GM19043 (cell line): ENCODE measurements at regions not wholly inside any gene's neighbourhood (a gene's known extent, or its start where the extent isn't known, plus 50 kb on each side); places are given as distances from the start of the nearest gene placed in this dataset.
"Not testable (repeated sequence)": the region's sequence is repeated elsewhere in the genome, so short reads cannot be mapped to it uniquely, and the experiment has no call there.

ENCODE experiments used
- ATAC-seq: cut with Tn5 transposase; IDR thresholded peaks from one replicate; pipeline ENCODE4 v1.9.1; 2021; ENCODE audit warnings: low read depth; ENCODE audit not compliant: unreplicated experiment

DNA sequence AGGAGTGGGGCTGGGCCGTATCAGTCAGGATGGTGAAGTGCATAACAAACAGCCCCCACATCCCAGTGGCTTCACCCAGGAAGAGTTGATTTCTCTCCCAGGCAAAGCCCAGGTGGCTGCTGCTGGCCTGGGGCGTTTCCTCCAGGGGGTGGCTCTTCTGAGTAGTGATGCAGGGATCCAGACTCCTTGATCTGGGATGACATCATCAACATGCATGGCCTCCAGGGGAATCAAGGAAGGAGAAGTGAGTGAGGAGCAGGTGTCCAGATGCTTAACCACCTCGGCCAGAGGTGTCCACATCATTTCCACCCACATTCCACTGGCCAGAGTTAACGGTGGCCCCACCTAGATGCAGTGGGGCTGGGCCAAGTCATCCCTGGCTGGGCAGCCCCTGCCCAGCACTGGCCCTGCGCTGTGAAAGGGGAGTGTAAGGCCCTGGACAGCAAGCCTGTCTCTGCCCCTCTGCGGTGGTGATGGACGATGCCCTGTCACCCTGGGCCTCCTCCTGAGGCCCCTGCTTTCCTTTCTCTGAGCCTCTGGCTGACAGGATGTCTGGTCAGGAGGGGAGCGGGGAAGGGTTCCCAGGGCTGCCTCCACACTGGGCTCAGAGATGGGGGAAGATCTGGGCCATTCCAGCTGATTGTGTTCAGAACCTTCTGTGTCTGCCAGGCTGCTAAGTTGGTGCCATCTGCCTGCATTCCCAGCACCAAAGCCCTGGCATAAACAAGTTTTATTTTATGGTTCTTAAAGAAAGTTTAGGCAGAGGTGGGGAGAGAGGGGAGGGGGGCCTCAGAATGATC is 598.2 kb downstream of the MATN1 start:
- ATAC-seq, result no peak

DNA sequence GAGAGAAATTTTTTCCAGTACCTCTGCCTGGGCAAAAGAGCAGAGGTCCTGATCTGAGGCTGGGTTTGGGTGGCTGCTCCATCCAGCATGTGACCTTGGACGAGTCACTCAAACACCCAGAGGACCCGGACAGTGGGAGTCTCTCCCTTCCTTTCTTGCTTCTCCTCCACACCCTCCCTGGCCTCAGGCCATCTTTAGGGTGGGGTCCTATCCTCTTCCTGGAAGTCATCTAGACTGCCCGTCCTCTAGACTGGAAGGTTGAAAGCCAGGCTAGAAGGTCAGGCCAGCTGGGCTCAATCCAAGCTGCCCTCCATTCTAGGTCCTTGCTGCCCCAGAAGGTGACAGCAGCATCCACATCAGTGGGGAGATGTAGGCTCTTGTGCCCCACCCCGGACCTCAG is 599.5 kb downstream of the MATN1 start:
- ATAC-seq, result no peak

DNA sequence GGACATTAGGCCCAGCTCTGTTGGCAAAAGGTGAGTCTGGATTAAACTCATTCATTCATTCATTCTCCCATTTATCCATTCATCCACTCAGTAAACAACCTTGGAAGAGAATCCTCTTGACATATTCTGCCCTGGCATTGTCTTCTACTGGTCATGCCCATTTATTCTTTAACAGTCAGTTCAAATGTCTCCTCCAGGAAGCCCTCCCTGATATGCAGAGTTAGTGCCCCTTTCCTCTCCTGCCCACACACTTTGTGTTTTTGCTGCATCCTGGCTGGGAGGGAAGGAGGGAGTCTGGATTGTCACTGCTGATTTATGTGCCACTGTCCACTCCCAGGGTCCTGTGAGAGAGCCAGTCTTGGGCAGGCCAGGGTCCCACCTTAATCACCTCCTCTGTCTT is 600.3 kb downstream of the MATN1 start:
- no peak for ATAC-seq

DNA sequence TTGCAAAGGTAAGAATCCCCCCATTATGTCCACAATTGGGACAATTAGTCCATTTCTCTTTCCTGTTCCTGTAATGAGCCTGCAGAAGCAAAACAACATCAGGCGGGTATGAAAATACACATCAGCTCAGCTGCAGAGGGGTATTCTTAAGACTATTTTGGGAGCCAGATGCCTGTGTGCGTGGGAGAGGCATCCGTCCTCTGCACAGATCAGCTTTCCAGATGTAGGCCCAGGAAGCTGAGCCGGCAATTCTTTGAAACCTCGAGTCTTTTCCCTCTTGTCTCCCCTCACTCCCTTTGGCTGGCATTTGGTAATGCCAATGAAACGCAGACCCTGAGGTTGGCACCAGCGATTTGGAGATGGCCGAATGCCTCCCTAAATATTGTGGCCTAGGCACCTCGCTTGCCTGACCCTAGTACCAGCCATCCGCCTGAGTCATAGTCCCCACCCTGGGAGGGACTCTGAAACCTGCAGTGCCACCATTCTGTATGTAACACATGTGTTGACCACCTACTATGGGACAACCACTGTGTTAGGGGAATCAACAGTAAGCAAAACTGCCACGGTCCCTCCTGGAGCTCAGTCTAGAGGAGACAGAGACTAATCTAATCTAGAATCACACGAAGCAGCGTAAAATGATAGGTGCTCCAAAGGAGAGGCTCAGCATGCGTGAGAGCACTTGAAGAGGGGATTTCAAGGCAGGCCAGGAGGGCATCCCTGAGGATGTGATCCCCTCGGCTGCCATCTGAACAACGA is 603.0 kb downstream of the MATN1 start:
- no peak for ATAC-seq

DNA sequence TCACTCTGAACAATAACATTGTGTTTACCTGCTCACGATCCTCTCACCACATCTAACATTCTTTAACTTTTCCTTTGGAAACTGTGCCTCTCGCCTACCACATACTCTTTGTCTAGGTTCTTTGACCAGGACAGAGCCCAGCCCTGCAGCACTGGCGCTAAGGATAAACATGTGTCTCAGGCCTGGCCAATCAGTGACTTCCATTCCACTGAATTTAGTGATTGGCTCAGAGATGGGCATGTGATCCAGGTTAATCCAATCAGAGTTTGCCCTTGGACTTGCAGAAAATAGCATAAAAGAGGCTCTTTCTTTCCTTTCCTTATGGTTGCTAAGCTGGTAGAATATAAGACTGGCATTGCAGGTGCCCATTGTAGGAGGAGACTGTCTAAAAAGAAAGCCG is 605.7 kb downstream of the MATN1 start:
- ATAC-seq, result no peak

DNA sequence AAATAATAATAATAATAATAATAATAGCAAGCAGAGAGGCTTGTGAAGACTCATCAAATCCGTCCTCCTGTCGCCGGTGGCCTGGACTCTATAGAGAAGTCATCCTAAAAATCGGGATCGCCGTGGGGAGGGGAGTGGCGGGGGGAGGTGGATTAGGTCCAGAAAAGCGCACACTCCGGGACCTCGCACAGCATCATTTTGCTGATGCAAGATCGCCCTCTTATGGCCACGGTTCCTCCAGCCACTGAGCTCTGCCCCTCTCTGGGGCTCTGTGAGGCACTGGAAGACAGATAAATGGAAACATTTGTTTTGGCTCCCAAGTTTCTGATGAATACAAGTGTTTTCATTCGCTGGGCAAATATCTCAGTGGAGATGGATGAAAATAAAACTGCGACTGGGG is 612.0 kb downstream of the MATN1 start:
- ATAC-seq, result no peak

DNA sequence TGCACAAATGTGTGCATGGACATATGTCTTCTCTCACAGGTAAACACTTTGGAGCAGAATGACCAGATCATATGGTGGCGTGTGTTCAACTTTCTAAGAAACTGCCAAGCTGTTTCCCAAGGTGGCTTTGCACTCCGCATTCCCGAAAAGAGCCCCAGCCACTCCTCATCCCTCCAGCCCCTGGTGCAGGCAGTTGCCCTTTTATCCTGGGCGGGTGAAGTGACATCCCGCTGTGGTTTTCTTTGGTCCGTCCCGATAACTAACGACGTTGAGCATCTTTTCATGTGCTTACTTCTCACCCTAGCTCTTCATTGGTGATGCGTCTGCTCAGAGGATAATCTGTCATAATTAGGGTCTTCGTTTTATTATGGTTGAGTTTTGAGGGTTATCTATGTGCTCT is 612.5 kb downstream of the MATN1 start:
- ATAC-seq, result no peak

DNA sequence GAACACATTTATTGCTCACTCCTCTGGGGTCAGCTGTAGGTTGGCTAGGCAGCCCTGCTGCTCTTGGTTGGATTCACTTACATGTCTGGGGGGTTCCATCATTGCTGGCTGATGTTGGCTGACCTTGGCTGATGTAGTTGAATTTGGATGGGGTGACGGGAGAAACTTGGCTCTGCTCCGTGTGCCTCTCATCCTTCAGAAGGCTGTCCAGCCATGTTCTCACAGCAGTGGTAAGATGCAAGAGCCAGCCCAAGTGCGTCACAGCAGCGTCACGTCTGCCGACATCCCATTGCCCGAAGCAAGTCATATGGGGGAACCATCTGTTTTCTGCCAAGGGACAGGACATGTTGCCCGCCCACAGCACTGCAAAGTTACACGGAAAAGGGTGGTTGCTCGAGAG is 613.5 kb downstream of the MATN1 start:
- ATAC-seq, result no peak

DNA sequence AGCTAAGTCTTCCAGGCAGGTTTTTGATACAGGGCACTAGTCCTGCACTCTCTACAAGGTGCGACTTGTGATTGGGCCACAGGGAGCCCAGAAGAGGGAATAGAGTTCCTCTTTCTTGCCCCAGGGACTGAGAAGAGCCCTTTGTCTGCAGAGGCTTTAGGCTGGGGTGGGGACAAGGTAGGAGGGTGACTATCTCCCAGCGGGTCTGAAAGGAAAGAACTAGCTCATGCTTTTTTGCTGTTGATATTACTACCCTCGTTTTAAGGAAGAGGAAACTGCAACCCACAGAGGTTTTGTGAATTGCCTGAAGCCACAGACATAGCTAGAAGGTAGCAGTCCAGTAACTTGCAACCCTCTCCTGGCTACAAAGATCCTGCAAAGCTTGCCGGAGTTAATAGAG is 615.2 kb downstream of the MATN1 start:
- no peak for ATAC-seq

DNA sequence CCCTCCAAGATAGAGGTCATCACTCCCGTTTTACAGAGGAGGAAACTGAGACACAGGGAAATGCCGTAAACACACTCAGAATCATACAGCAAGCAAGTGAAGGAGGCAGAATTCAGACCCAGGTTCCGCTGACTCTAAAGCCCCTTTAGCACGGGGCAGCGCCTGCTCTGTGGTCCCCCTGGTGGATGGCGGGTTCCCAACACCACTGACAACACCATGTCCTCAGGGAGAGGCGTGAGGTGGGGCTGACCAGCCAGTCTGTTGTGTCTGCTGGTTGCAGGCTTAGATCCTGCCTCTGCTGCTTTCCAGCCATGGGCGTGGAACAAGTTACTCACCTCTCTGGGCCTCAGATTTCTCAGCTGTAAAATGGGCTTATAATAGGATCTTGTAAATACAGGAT is 617.3 kb downstream of the MATN1 start:
- no peak for ATAC-seq

DNA sequence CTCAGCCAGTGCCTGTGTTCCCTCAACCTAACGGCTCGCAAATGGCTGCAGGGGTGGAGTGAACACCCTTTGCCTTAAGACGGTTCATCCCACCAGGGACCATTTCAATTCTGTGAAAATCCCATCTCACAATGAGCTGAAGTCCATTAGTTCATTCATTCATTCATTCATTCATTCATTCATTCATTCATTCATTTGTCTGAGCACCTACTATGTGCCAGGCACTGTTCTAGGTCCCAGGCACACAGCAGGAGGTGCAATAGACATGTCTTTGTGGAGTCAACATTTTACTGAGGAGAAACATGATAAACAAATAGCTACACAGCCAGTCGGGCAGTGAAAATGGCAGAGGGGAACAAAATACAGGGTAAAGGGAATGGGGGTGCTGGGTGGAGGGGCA is 618.8 kb downstream of the MATN1 start:
- ATAC-seq, result no peak

DNA sequence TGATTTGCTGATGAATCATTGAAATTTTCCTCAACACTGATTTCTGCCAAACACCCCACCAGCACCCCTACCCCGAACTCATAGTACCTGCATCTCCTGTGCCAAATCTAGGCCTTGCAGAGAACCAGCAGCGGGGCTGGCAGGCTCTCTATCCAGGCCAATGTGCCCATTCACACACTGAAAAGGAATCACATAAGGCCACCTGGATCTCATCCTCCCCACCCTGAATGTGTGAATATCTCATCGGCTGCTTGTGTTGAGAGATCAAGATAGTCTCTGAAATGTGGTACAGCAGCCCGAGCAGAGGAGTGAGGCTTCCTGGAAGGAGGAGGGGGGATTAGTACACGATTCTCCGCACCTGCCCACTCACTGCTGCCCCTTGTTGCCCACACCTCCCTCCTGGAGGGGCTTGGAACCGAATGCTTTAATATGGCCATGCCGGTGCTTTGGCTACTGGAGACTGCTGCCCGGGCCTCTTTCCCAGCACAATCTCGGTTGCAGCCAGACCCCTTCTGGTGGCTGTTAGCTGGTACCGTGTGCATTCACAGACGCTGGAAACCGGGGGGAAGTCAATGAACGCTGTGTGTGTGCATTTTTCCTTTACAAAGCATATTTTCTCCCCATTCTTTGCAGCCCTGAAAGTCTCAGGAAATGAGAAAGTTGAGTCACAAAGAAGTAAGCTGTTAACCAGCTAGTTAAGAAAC is 619.5 kb downstream of the MATN1 start:
- no peak for ATAC-seq

DNA sequence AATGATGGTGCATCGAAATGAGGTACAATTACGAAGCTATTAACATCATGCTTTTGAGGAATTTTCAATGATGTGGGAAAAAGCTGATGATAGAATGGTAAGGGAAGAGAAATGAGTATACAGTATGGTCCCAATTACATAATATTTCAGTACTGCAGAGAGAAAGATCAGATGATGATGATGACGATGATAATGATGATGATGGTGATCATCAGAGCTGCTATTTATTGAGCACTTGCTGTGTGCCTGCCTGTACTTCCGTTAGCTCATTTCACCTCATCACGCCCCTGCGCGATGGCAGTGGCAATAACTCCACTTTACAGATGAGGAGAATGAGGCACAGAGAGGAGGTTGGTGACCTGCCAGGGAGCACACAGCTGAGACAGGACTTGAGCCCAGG is 620.8 kb downstream of the MATN1 start:
- ATAC-seq, result no peak

DNA sequence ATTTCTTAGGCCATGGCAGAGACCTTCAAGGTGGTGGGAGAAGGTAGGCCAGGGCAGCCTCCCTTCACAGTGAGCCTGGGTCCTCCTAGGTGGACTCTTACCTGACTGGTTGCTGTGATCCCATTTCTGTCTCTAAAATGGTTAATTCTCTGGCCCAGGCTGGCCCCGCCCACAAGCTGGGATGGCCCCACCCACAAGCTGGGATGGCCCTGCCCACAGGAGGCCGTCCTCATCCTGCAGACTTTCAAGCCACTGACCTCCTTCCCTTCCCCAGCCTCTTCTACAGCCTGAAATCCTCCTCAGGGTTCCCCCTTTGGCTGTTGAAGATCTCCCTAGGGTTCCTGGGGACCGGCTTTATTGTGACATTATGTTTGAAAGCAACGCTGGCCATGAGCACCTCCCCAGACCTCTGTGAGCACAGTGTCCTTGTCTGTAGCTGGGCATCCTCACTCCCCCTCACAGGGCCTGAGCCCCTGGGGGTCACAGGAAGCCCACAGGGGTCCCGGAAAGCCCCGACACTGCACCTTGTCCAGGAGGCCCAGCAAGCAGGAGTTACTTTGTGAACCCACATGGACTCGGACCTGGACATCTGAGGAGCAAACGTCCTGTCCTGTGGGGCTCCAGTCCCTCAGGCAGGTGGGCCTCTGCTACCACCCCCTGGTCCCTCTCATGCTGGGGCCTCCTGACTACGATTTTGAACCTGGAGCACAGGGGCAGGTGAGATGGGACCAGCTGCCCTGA is 621.7 kb downstream of the MATN1 start:
- ATAC-seq, result no peak

DNA sequence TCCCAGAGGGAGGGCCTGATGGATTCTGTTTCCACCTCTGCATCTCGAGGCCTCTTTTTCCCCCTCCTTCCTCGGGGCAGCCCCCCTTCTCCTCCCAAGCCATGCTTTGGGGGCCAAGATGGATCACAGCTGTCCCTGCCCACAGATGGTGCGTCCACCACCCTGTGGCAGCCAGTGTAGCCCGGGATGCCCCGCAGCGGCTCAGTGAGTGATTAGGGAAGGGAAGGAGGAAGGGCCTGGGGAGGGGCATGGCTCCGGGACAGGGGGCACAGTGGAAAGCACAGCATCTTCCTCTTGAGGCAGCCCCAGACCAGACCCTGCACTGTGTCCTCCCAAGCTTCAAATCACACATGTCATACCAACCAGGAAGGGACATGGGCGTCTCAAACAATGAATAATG is 622.4 kb downstream of the MATN1 start:
- no peak for ATAC-seq

DNA sequence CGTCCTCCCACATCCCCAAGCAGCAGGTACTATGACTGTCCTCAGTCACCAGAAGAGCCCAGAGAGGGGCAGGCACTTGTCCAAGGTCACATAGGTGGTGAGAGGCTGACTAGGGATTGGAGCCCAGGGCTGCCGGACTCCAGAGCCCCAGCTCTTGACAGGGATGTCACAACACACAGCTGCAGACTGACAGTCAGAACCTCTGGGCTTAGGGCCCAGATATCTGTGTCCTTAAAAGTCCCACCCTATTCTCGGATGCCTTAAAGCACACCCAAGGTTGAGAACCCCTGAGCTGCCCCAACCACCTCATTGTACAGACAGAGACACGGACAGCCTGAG is 622.9 kb downstream of the MATN1 start:
- no peak for ATAC-seq

DNA sequence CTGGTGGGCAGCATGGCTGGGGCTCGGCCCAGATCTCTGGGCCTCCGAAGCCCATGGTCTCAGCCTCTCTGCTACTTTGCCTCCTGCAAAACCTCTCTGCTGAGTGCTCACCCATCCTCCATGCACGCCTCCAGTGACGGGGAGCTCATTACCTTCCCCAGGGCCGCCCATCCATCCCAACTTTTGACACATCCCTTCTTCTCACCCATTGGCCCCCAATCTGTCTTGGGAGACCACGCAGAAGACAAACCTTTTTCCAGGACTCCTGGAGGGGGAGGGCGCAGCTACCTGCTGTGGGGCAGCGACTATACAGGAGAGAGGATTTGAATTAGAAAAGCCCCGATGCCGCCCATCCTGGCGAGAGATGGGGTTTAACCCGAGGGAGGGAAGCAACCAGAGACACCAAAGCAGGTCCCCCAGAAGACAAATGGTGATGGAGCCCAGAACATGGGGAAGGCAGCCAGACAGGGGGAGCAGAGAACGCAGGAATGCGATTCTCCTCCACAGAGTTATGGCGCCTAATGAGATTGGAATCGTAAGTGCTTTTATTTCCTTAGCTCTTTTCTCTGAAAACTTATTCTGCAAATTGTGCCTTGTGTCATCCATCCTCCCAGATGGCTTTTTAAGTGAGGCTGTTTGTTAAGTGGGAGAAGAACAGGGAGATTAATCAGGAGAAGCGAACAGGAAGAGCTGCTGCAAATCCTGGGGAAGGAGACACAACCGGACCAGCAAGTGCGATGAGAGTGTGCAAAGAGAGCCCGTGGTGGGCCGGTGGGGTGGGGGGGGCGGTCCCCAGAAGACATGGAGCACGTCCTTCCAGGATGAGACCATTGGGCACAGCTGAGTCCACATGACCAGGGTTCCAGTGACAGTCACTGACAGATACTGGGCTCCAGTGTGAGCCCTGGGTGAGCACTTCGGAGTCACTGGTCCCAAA is 623.5 kb downstream of the MATN1 start:
- ATAC-seq, result no peak

DNA sequence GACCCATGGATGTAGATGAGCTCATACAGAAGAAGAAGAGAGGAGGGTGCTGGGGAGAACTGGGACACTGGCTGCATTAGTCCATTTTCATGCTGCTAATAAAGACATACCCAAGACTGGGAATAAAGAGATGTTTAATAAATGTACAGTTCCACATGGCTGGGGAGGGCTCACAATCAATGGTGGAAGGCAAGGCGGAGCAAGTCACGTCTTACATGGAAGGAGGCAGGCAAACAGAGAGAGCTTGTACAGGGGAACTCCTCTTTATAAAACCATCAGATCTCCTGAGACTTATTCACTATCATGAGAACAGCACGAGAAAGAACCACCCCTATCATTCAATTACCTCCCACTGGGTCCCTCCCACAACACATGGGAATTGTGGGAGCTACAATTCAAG is 625.5 kb downstream of the MATN1 start:
- not testable (repeated sequence) for ATAC-seq

DNA sequence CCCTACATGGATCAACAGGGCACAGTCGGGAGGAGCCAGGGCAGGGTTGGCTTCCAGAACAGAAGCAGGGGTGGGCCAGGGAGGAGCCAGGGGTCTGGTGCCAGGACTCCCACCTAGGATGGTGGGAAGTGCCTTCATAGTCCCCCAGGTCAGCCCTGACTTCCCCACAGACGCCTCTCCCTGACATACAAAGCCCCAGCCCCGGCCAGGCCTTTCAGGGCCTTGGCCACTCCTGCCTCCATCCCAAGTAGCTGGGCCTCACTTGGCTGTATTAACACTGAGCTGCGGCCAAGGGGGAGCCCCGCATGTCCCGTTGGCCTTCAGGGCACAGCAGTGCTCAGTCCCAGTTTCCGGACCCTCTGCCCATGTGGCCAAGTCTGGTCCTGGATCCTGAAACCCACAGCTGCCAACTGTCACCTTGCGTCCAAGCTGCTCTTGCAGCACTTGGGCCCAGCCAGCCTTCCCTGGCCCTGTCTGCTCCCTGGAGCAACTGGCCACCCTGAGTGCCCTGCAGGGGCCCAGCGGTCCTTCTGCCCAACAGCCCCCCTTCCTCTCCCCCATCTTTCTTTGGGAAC is 627.8 kb downstream of the MATN1 start:
- ATAC-seq, result no peak

DNA sequence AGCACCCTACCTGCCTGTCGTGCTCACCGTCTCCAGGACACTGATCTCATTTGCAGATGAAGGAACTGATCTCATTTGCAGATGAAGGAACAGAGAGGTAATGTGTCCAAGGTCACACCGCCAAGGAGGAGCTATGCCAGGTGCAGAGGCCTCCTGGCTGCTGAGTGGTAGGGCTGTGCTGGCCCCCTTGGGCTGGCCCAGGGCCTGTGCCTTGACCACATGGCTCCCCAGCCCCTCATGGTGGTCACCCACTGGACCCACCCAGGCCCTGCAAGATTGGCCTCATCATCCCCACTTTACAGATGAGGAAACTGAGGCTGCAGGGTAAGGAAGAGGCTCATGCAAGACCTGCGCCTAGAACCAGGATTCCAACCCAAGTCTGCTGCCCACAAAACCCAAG is 628.3 kb downstream of the MATN1 start:
- ATAC-seq, result no peak
